Activated T-helper 9 cell treated with anti-CD3 and anti-CD28 coated beads, Interleukin-2, amount 50 U/mL, for 16 hours (primary cell): ENCODE measurements at regions not wholly inside any gene's neighbourhood (a gene's known extent, or its start where the extent isn't known, plus 50 kb on each side); places are given as distances from the start of the nearest gene placed in this dataset.

Source experiments
- DNase-seq: peaks from one replicate; pipeline ENCODE4 v3.0.0-alpha.2; 2020; ENCODE audit warnings: low read depth

DNA sequence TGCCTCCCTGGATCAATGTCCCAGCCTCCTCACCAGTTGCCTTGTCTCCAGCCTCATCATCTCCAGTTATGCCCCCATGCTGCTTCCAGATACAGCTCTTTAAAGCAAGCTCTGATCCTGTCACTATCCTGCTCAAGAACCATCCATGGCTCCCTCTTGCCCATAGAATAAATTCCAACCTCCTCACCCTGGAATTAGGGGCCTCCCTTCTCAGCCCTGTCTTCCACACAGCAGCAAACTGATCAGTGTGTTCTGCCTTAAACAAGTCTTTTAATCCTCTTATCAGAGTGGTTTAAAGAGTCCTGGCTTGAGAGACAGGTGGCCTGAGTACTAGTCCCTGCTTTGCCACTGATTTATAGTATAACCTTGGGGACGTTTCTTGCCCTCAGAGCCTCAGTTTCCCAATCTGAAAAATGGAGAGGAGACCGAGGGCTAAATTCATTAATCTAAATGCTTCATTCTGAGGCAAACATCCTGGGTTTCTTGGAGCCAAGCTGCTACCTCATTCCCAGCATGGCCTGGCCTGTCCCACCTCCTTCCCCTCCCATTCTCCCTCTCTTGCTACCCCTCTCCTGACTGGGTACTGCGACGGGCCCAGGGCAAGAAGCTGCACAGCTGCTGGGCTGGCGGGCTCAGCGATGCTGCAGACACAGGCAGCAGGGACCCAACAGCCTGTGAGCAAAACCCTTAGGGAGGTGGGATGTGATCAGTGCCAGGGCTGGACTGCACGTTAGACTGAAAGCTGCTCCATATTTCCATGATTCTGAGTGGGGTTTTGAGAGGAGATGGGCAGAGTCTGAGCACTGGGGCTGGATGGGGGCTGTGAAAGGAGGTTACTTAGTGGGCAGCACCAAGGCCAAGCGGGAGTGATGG lies 221.4 kb downstream of the PTPRU start:
- DNase-seq: no peak

DNA sequence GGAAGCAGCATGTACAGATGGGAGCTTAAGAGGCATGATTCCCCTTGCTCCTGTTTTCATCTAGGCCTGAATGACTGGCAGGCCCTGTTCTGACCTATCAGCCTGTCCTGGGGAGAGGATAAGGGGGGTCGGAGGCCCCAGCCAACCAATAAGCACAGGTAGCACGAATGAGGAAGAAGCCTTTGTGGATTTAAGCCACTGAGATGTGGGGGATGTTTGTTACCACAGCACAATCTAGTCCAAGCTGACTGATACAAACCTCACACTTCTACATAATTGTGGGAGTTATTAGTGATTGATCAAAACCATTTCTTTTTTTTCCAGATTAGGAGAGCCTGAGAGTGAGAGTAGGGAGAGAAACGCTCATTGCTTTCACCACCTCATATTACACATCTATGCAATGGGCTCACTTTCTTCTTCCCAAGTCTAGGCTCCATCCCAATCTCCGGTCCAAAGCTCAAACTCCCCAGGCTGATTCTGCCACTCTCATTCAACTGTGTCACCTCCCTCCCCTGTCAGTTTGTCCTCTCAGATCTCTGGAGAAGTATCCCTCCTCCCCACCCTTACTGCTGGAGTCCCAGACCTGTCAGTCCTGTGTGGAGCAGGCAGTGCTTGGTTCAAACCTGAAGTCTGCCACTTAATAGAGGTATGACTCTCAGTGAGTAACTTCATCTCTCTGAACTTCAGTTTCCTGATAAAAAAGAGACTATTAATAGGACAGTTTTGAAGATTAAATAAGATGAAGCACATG lies 220.5 kb downstream of the PTPRU start:
- no peak for DNase-seq

DNA sequence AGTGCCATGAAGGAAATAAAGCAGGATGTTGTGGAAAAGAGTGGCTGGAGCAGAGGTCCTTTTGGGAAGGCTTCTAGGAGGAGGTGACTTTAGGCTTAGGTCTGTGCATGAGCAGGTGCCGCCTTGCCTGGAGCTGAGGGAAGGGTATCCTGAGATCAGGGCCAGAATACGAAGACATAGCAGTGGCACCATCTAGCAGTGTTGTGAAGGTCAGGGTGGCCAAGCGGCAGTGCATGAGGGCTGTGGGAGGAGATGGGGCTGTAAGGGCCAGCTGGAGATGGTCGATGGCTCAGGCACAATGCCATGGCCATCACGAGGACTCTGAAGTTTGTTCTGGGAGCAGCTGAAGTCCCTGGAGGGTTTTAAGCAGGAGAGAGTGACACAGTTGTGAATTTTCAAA lies 219.5 kb downstream of the PTPRU start:
- DNase-seq: no peak

GRCh38 chr1:29454616-29455380 lies 218.5 kb downstream of the PTPRU start:
- DNase-seq: no peak

DNA sequence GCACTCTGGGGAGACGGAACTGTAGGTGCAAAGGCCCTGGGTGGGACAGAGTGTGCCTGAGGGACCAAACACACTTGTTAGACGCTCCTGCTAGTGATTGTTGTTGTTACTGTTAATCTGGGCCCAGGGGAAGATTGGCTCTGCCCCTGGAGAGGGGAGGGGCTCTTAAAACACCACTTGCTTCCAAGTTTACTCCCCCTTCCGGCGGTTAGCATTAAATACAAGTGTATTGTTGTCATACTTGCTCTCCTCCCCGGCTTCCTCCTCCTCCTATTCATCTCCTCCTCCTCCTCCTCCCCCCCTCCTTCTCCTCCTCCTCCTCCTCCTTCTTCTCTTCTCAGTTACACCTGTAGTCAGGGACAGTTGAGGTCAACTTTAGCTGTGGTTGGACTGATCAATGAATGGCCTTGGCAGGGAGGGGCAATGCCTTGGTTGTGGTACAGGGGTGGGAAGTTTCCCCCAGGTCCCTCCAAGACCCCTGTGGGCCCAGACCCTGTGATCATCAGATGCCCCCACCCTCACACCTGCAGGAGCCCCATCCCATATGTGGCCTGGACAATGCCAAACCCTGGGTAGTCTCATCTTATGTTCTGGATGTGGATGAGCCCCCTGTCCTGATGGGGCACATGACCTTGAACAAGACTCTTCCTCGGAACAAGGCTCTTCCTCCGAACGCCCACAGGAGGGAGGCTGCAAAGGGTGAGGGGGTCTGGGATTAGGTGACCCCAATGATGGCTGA lies 217.3 kb downstream of the PTPRU start:
- DNase-seq: no peak

GRCh38 chr1:29452463-29453230 lies 216.3 kb downstream of the PTPRU start:
- DNase-seq: no peak

GRCh38 chr1:29451368-29451892 lies 215.1 kb downstream of the PTPRU start:
- DNase-seq: no peak

DNA sequence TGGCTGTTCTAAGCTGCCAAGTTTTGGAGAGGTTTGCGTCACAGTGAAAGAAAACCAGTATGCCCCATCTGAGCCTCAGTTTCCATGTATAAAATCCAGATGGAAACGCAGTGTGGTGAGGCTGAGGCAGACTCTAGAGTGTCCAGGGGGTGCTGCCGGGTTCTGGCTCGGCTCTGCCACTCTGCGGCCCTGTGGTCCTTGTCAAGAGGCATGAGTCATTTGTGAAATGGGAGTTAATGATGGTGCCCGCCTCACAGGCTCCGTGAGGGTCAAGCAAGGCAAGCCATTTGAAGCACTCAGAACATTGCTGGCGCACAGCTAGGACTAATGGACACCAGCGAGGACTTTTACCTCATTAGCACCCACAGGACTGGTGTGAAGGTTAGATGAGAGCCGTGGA lies 214.3 kb downstream of the PTPRU start:
- DNase-seq: no peak

DNA sequence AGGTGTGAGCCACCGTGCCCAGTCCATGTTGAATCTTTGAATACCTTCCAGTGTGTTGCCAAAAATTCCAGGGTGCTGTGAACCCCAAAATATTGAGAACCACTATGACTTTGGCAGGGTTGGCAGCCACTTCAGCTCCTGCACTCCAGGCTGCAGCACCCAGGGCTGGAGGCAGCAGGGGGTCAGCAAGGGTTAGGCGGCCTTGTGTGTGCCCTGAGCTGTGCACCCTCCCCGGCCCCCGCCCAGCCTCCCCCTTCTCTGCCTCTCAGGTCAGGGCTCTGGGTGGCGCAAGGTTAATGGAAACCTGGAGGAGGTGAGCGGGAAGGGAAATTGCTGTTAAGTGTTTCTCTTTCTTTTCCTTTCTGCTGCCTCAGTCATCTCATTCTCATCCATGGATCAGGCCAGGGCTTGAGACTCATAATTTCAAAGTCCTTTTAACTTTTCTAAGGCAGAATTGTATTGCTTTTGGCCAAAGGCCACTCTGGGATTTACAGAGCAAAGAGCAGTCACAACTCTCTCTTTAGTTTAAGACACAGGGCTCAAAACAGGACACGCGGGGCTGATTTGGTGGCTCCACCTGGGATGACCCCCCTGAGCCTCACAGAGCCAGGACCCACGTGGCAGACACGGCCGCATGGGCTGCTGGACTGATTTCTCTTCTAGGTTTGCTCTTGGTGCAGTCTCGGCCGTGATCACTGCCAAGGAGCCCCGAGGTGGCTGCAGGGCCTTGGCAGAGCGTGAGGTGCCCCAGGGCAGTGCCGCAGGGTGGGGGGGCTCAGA lies 212.3 kb downstream of the PTPRU start:
- DNase-seq: no peak

DNA sequence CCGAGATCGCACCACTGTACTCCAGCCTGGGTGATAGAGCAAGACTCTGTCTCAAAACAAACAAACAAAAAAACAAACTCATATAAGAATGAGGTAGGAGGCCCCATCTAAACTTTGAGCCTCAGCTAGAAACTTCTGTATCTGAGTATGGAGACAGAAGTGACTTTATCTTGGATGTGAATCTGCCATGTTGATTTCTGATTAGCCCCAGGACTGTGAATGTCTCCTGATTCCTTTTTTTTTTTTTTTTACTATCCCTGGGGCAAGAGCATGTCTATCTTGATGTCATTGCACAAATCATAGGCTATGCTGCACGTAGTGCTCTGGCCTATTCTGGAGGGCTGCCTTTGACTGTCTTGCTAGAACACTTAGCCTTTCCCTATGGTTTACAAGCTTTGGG lies 211.0 kb downstream of the PTPRU start:
- DNase-seq: no peak

GRCh38 chr1:29444782-29445729 lies 208.7 kb downstream of the PTPRU start:
- DNase-seq: no peak

DNA sequence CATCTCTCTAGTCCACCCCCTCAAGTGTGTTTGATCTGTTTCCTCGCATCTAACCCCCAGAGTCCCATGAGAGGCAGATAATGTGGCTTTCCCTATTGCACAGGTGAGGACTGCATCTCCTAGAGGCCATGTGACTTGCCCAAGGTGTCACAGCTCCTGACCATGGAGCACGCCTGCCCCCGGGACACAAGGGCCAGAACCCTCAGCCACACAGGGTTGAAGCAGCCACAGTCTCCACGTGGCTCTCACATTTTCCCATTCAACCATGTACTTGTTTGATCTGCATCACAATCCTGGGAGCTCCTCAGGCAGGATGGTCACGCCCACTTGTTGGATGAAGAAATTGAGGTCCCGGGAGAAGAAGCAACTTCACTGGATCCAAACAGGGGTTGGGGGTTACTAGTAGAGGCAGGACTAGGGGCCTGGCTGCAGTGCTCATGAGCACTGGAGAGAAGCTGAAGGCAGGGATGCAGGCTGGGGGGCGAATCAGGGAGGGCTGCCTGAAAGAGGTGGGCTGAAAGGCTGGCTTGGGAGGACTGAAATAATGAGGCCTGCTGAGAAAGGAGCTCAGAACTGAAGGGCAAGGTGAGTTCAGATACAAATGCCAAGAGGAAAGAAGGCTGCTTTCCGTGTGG lies 207.9 kb downstream of the PTPRU start:
- no peak for DNase-seq

- no peak for DNase-seq
Observed at GRCh38 chr1:29441916-29442668, 205.8 kb downstream of the PTPRU start.

DNA sequence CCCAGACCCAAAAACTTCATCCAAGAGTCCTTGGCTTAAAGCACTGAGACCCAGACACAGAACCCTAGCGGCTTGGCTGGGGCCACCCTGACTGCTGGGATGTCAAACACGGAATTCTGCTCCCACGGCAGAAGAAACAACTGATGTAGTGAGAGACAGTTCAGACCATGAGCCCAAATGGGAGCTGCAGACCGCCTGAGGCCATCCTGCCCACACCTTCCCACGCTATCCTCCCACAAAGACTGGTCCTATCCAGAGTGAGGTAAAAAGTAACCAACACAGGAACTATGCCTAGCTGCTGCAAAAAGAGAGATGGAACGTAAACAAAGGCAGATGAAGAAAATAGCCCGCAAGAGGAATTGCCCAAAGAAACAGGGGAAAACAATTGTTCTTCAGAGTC lies 203.3 kb downstream of the PTPRU start:
- no peak for DNase-seq

GRCh38 chr1:29438991-29439390 lies 202.7 kb downstream of the PTPRU start:
- no peak for DNase-seq

- DNase-seq: no peak
Observed at GRCh38 chr1:29437946-29438345, 201.6 kb downstream of the PTPRU start.

DNA sequence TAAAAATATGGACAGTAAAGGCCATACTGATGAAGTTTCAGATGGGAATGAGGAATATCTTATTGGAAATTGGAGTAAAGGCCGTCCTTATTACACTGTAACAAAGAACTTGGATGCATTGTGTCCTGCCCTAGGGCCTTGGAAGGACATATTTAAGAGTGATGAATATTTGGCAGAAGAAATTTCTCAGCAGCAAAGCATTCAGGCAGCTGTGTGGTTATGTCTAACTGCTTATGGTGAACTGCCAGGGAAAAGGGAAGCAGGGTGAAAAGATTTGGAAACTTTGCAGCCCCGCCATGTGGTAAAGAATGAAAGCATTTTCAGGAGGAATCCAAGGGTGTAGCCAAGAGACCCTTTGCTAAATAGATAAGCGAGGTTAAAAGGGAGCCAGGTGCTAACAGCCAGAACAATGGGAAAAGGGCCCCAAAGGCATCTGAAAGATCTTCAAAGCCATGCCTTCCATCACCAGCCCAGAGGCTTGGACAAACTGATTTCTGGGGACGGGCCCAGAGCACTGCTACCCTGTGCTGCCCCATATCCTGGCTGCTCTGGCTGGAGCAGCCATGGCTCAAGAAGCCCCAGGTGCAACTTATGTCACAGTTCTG lies 200.0 kb downstream of the PTPRU start:
- no peak for DNase-seq
